ENCODE measurements at regions not wholly inside any gene's neighbourhood (a gene's known extent, or its start where the extent isn't known, plus 50 kb on each side); places are given as distances from the start of the nearest gene placed in this dataset.

DNA sequence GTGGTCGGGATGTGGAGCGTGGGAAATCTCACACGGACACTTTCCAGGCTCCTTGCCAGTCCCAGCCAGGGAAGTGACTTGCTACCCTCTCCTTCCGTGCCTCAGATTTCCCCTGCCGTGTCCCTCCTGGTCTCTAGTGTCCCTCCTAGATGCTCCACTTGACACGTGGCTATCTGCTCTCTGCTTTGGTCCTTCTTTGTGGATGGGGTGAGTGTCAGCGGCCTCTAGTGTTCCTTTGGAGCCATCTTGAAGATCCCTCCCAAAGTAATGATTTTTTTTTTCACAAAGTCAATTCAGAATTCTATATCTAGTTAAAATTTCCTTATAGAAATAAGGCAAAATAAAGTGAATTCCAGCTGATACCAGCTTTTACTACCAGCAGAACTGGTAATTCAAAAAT is 117.7 kb downstream of the MRPL36 start:
- no peak for TF ChIP-seq POLR2A (IDR thresholded peaks at IDR 0.05)
- no peak for TF ChIP-seq CTCF (IDR thresholded peaks at IDR 0.05)
- TF ChIP-seq EP300 (IDR thresholded peaks at IDR 0.05), result no peak
